Glutamatergic neuron (in vitro differentiated cells): ENCODE measurements at regions not wholly inside any gene's neighbourhood (a gene's known extent, or its start where the extent isn't known, plus 50 kb on each side); places are given as distances from the start of the nearest gene placed in this dataset.

Source experiments
- DNase-seq: peaks from one replicate; pipeline ENCODE4 v3.0.0; 2022
- H3K27ac Mint-ChIP-seq: one replicate; pipeline ENCODE4 v1.8.0; 2020; ENCODE audit warnings: mild to moderate bottlenecking, mixed read lengths, inconsistent platforms; ENCODE audit not compliant: unreplicated experiment
- H3K27me3 Mint-ChIP-seq: one replicate; pipeline ENCODE4 v1.8.0; 2020; ENCODE audit warnings: mild to moderate bottlenecking, moderate library complexity, mixed read lengths, inconsistent platforms; ENCODE audit not compliant: unreplicated experiment
- H3K36me3 Mint-ChIP-seq: one replicate; pipeline ENCODE4 v1.8.0; 2020; ENCODE audit warnings: mild to moderate bottlenecking, mixed read lengths, inconsistent platforms; ENCODE audit not compliant: unreplicated experiment
- H3K4me1 Mint-ChIP-seq: one replicate; pipeline ENCODE4 v1.8.0; 2020; ENCODE audit warnings: mild to moderate bottlenecking, low read depth, mixed read lengths, inconsistent platforms; ENCODE audit not compliant: unreplicated experiment
- H3K4me3 Mint-ChIP-seq: one replicate; pipeline ENCODE4 v1.8.0; 2020; ENCODE audit warnings: mild to moderate bottlenecking, mixed read lengths, inconsistent platforms; ENCODE audit not compliant: unreplicated experiment
- H3K9me3 Mint-ChIP-seq: one replicate; pipeline ENCODE4 v1.8.0; 2020; ENCODE audit warnings: mild to moderate bottlenecking, moderate library complexity, mixed read lengths, inconsistent platforms; ENCODE audit not compliant: unreplicated experiment
- CTCF ChIP-seq: fragments of 200-600 bp; sonication (generic); IDR thresholded peaks from one replicate; pipeline ENCODE4 v1.5.0; 2021; ENCODE audit not compliant: partially characterized antibody, unreplicated experiment

- peaks cover 2% of the 10 kb centered on the region for H3K27me3 Mint-ChIP-seq
- DNase-seq: no peak
- no peak for TF ChIP-seq CTCF
- H3K4me3 Mint-ChIP-seq: no peak overlapping the region
- no peaks in the 10 kb centered on the region for H3K4me1 Mint-ChIP-seq
- H3K9me3 Mint-ChIP-seq: no peaks in the 10 kb centered on the region
- peaks cover 4% of the 10 kb centered on the region for H3K36me3 Mint-ChIP-seq
- H3K27ac Mint-ChIP-seq: no peak overlapping the region
These were observed 172.5 kb upstream of the SHH start for GRCh38 chr7:155984609-155985405.

- H3K4me3 Mint-ChIP-seq: no peak overlapping the region
- no peaks in the 10 kb centered on the region for H3K4me1 Mint-ChIP-seq
- H3K9me3 Mint-ChIP-seq: no peaks in the 10 kb centered on the region
- no peak overlapping the region for H3K27ac Mint-ChIP-seq
- no peak for TF ChIP-seq CTCF
- H3K36me3 Mint-ChIP-seq: peaks cover 4% of the 10 kb centered on the region
- no peak for DNase-seq
- H3K27me3 Mint-ChIP-seq: peaks cover 2% of the 10 kb centered on the region
These were observed 171.8 kb upstream of the SHH start for GRCh38 chr7:155984028-155984580.

- Mint-ChIP-seq H3K27ac (no peak overlapping the region), H3K27me3 (peaks cover 2% of the 10 kb centered on the region), H3K9me3 (no peaks in the 10 kb centered on the region), H3K4me3 (no peak overlapping the region), H3K36me3 (peaks cover 4% of the 10 kb centered on the region), H3K4me1 (no peaks in the 10 kb centered on the region)
- no peak for DNase-seq
- TF ChIP-seq CTCF: no peak
These were observed 171.0 kb upstream of the SHH start for GRCh38 chr7:155983176-155983815.

- Mint-ChIP-seq H3K27ac (no peak overlapping the region), H3K9me3 (no peaks in the 10 kb centered on the region), H3K27me3 (no peaks in the 10 kb centered on the region), H3K4me1 (no peaks in the 10 kb centered on the region), H3K36me3 (no peaks in the 10 kb centered on the region), H3K4me3 (no peak overlapping the region)
- no peak for DNase-seq
- no peak for TF ChIP-seq CTCF
These were observed 169.4 kb upstream of the SHH start for GRCh38 chr7:155981703-155982102.

DNA sequence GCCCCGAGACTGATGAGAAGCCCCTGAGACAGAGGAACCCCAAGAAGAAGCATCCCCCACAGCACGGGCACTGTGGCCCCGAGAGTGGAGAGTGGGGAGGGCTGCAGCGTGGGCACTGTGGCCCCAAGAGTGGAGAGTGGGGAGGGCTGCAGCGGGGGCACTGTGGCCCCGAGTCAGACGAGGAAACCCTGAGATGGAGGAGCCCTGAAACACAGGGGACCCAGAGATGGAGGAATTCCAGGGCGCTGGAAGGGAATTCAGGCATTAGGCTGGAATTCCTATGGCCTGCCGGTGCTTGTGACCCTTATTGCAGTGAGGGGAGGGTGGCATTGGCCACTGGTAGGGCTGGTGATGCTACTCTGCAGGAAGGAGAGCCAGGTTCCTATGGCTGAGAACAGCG is 168.6 kb upstream of the SHH start:
- TF ChIP-seq CTCF: no peak
- H3K9me3 Mint-ChIP-seq: no peaks in the 10 kb centered on the region
- H3K27ac Mint-ChIP-seq: no peak overlapping the region
- H3K4me3 Mint-ChIP-seq: no peak overlapping the region
- H3K27me3 Mint-ChIP-seq: no peaks in the 10 kb centered on the region
- H3K36me3 Mint-ChIP-seq: no peaks in the 10 kb centered on the region
- DNase-seq: no peak
- no peaks in the 10 kb centered on the region for H3K4me1 Mint-ChIP-seq
